ENCODE measurements at regions not wholly inside any gene's neighbourhood (a gene's known extent, or its start where the extent isn't known, plus 50 kb on each side); places are given as distances from the start of the nearest gene placed in this dataset.

DNA sequence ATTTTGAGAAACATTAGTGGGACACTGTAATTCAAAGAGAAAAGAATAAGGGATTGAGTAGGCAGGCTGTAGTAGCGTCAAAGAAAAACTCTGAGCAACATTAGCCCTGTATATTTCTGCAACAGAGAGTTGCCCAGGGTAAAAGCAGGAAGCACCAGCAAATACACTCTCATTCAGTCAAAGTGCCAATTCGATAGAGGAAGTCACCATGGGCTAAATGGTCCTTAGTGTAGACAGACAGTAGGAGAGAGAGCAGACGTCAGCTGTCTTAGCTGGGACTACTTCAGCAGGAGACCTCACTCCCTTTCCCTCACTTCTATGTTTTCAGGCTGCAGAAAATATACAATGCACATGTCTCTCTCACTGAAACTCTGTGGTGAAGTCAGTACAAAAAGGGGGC is 2073.8 kb upstream of the TENM3 start:
- H3K36me3 ChIP-seq (ENCODE audit: control insufficient read depth in 1 of 2, insufficient read depth in 2 of 2, low read length in 2 of 2) = no peaks in the 10 kb centered on the region
- no TSS peak for BruUV-seq (replicated peaks)
- DNase-seq (ENCODE audit: low read depth, low spot score) = no peak
- H3K9ac ChIP-seq (ENCODE audit: low read length) = no peak overlapping the region
- ChIA-PET RAD21 (ENCODE audit: low non-redundant PET in 1 of 2, low total read pairs in 2 of 2, uncharacterized antibody in 2 of 2, unreplicated experiment in 2 of 2) (no interaction called here), CTCF (no interaction called here), POLR2A (no interaction called here)
- H3K27ac ChIP-seq (ENCODE audit: low read depth, low read length) = no peak overlapping the region
- no peaks in the 10 kb centered on the region for H3K9me3 ChIP-seq (ENCODE audit: control insufficient read depth in 1 of 2, insufficient read depth in 1 of 2, low read depth in 1 of 2, low read length in 2 of 2)
- TF ChIP-seq SP1 (IDR thresholded peaks at IDR 0.05; ENCODE audit: low read depth) (no peak), YY1 (IDR thresholded peaks at IDR 0.05; ENCODE audit: extremely low read depth, insufficient replicate concordance, low read depth, low read length) (no peak)
- TF ChIP-seq, protein P1, sequence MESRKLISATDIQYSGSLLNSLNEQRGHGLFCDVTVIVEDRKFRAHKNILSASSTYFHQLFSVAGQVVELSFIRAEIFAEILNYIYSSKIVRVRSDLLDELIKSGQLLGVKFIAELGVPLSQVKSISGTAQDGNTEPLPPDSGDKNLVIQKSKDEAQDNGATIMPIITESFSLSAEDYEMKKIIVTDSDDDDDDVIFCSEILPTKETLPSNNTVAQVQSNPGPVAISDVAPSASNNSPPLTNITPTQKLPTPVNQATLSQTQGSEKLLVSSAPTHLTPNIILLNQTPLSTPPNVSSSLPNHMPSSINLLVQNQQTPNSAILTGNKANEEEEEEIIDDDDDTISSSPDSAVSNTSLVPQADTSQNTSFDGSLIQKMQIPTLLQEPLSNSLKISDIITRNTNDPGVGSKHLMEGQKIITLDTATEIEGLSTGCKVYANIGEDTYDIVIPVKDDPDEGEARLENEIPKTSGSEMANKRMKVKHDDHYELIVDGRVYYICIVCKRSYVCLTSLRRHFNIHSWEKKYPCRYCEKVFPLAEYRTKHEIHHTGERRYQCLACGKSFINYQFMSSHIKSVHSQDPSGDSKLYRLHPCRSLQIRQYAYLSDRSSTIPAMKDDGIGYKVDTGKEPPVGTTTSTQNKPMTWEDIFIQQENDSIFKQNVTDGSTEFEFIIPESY (IDR thresholded peaks at IDR 0.05; ENCODE audit: extremely low read depth, insufficient replicate concordance, low read length) = no peak
- TF ChIP-seq, protein P2, sequence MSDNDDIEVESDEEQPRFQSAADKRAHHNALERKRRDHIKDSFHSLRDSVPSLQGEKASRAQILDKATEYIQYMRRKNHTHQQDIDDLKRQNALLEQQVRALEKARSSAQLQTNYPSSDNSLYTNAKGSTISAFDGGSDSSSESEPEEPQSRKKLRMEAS (IDR thresholded peaks at IDR 0.05) = no peak
- intact Hi-C loops (cut with micrococcal nuclease) = no loop called here
- ATAC-seq = no peak
- no peaks in the 10 kb centered on the region for H3K79me2 ChIP-seq (ENCODE audit: insufficient read depth, low read length)
- no peaks in the 10 kb centered on the region for H3K9me2 ChIP-seq (ENCODE audit: insufficient read depth)
- no peak overlapping the region for H3K4me3 ChIP-seq (replicated peaks in 1 of 2; ENCODE audit: low read depth in 1 of 2, low read length in 2 of 2)
- no peak overlapping the region for H2AFZ ChIP-seq (ENCODE audit: low read depth, low read length, poor library complexity, severe bottlenecking)
- H3K4me2 ChIP-seq (ENCODE audit: low read length) = no peak overlapping the region
- H3K27me3 ChIP-seq (ENCODE audit: insufficient read depth, low read length) = no peaks in the 10 kb centered on the region
- no peaks in the 10 kb centered on the region for H4K20me1 ChIP-seq (ENCODE audit: insufficient read depth)
- no peaks in the 10 kb centered on the region for H3K4me1 ChIP-seq (ENCODE audit: control insufficient read depth in 1 of 2, insufficient read depth in 2 of 2, low read length in 2 of 2)

DNA sequence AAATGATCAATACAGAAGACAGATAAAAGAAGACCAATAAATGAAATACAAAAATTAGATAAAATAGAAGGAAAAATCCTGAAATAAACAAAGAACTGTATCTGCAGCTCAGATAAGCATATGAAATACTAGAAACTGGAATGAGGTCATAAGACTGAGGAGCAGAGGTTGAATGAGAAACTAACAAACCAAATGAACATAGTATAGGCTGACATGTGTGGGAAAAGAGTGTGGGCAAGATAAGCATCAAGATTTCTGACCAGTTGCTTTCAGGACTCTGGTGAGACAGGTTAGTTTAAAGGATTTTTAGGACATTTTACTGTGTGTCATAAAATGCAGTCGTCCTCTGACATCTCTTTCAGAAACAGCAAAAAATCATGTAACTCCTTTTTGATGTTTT is 2073.2 kb upstream of the TENM3 start:
- Histone ChIP-seq H3K36me3 (ENCODE audit: control insufficient read depth in 1 of 2, insufficient read depth in 2 of 2, low read length in 2 of 2) (no peaks in the 10 kb centered on the region), H3K9ac (ENCODE audit: low read length) (no peak overlapping the region), H2AFZ (ENCODE audit: low read depth, low read length, poor library complexity, severe bottlenecking) (no peak overlapping the region), H3K79me2 (ENCODE audit: insufficient read depth, low read length) (no peaks in the 10 kb centered on the region), H3K4me3 (replicated peaks in 1 of 2; ENCODE audit: low read depth in 1 of 2, low read length in 2 of 2) (no peak overlapping the region), H3K9me2 (ENCODE audit: insufficient read depth) (no peaks in the 10 kb centered on the region), H3K4me2 (ENCODE audit: low read length) (no peak overlapping the region), H4K20me1 (ENCODE audit: insufficient read depth) (no peaks in the 10 kb centered on the region), H3K27me3 (ENCODE audit: insufficient read depth, low read length) (no peaks in the 10 kb centered on the region), H3K9me3 (ENCODE audit: control insufficient read depth in 1 of 2, insufficient read depth in 1 of 2, low read depth in 1 of 2, low read length in 2 of 2) (no peaks in the 10 kb centered on the region), H3K4me1 (ENCODE audit: control insufficient read depth in 1 of 2, insufficient read depth in 2 of 2, low read length in 2 of 2) (no peaks in the 10 kb centered on the region), H3K27ac (ENCODE audit: low read depth, low read length) (no peak overlapping the region)
- DNase-seq (ENCODE audit: low read depth, low spot score) (no peak), ATAC-seq (no peak)
- BruUV-seq (replicated peaks) = no TSS peak
- POLR2A ChIA-PET = no interaction called here
- RAD21 ChIA-PET (ENCODE audit: low non-redundant PET in 1 of 2, low total read pairs in 2 of 2, uncharacterized antibody in 2 of 2, unreplicated experiment in 2 of 2) = no interaction called here
- intact Hi-C loops (cut with micrococcal nuclease) = no loop called here
- CTCF ChIA-PET = no interaction called here
- TF ChIP-seq ZNF274 (IDR thresholded peaks at IDR 0.05; ENCODE audit: low read depth, low read length) (no peak), TCF7L2 (IDR thresholded peaks at IDR 0.05; ENCODE audit: borderline replicate concordance, extremely low read depth, insufficient read depth, insufficient read length) (no peak), POLR2A (IDR thresholded peaks at IDR 0.05; ENCODE audit: borderline replicate concordance, extremely low read depth, insufficient read depth, insufficient read length) (no peak), RAD21 (IDR thresholded peaks at IDR 0.05; ENCODE audit: low read depth) (no peak), CEBPB (IDR thresholded peaks at IDR 0.05; ENCODE audit: low read depth) (no peak), POLR2AphosphoS5 (IDR thresholded peaks at IDR 0.05; ENCODE audit: low read depth, low read length) (no peak), EGR1 (IDR thresholded peaks at IDR 0.05; ENCODE audit: low read depth) (no peak), CBX3 (IDR thresholded peaks at IDR 0.05; ENCODE audit: low read depth) (no peak), YY1 (IDR thresholded peaks at IDR 0.05; ENCODE audit: extremely low read depth, insufficient replicate concordance, low read depth, low read length) (no peak), ZFX (IDR thresholded peaks at IDR 0.05) (no peak), EZH2 (IDR thresholded peaks at IDR 0.05) (no peak), EZH2phosphoT487 (IDR thresholded peaks at IDR 0.05; ENCODE audit: borderline replicate concordance) (no peak)
- TF ChIP-seq, protein P3, sequence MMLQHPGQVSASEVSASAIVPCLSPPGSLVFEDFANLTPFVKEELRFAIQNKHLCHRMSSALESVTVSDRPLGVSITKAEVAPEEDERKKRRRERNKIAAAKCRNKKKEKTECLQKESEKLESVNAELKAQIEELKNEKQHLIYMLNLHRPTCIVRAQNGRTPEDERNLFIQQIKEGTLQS (IDR thresholded peaks at IDR 0.05) = no peak
- TF ChIP-seq, protein P4, sequence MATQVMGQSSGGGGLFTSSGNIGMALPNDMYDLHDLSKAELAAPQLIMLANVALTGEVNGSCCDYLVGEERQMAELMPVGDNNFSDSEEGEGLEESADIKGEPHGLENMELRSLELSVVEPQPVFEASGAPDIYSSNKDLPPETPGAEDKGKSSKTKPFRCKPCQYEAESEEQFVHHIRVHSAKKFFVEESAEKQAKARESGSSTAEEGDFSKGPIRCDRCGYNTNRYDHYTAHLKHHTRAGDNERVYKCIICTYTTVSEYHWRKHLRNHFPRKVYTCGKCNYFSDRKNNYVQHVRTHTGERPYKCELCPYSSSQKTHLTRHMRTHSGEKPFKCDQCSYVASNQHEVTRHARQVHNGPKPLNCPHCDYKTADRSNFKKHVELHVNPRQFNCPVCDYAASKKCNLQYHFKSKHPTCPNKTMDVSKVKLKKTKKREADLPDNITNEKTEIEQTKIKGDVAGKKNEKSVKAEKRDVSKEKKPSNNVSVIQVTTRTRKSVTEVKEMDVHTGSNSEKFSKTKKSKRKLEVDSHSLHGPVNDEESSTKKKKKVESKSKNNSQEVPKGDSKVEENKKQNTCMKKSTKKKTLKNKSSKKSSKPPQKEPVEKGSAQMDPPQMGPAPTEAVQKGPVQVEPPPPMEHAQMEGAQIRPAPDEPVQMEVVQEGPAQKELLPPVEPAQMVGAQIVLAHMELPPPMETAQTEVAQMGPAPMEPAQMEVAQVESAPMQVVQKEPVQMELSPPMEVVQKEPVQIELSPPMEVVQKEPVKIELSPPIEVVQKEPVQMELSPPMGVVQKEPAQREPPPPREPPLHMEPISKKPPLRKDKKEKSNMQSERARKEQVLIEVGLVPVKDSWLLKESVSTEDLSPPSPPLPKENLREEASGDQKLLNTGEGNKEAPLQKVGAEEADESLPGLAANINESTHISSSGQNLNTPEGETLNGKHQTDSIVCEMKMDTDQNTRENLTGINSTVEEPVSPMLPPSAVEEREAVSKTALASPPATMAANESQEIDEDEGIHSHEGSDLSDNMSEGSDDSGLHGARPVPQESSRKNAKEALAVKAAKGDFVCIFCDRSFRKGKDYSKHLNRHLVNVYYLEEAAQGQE (IDR thresholded peaks at IDR 0.05; ENCODE audit: low read depth) = no peak

Data from HCT116 (cell line).